ENCODE measurements at regions not wholly inside any gene's neighbourhood (a gene's known extent, or its start where the extent isn't known, plus 50 kb on each side); places are given as distances from the start of the nearest gene placed in this dataset.

GRCh38 chr7:67683628-67684027 lies 687.0 kb downstream of the TYW1 start:
- Histone ChIP-seq H3K79me1 (replicated peaks; ENCODE audit: low read length, poor library complexity, severe bottlenecking) (no peaks in the 10 kb centered on the region), H2BK15ac (ENCODE audit: low read depth, poor library complexity, severe bottlenecking) (no peak overlapping the region), H3K4me3 (ENCODE audit: insufficient read depth in 1 of 2, low read depth in 1 of 2, low read length in 2 of 2) (no peak overlapping the region), H4K91ac (ENCODE audit: low read length) (no peak overlapping the region), H3K9ac (ENCODE audit: low read length) (no peak overlapping the region), H2BK12ac (ENCODE audit: low read length in 2 of 2) (no peak overlapping the region), H3K4me2 (ENCODE audit: low read length, poor library complexity, severe bottlenecking) (no peak overlapping the region), H4K8ac (ENCODE audit: low read length) (no peak overlapping the region), H3K9me3 (ENCODE audit: control insufficient read depth, low read length) (no peaks in the 10 kb centered on the region), H3K4me1 (ENCODE audit: control insufficient read depth, insufficient read depth, low read depth, low read length) (no peaks in the 10 kb centered on the region), H3K4ac (ENCODE audit: low read depth in 1 of 2, low read length in 2 of 2) (no peak overlapping the region), H3K27ac (ENCODE audit: low read length, poor library complexity, severe bottlenecking) (no peak overlapping the region), H2BK120ac (ENCODE audit: low read depth, low read length) (no peak overlapping the region), H2BK5ac (ENCODE audit: low read depth, low read length, poor library complexity, severe bottlenecking) (no peak overlapping the region), H3K18ac (ENCODE audit: low read depth in 1 of 2, low read length in 2 of 2) (no peak overlapping the region), H3K36me3 (ENCODE audit: control insufficient read depth in 1 of 2, insufficient read depth in 2 of 2, low read depth in 1 of 2, low read length in 2 of 2) (no peaks in the 10 kb centered on the region), H3K14ac (ENCODE audit: low read length in 2 of 2) (no peak overlapping the region), H3K23ac (ENCODE audit: low read length in 2 of 2) (no peak overlapping the region), H2AFZ (ENCODE audit: low read depth, low read length) (no peak overlapping the region), H3K27me3 (ENCODE audit: control insufficient read depth in 1 of 2, insufficient read depth in 1 of 2, low read length in 2 of 2) (no peaks in the 10 kb centered on the region), H2AK5ac (ENCODE audit: low read length, severe bottlenecking) (no peak overlapping the region)
- no peak for DNase-seq
- WGBS = 74% methylated on average over 4 of the region's 4 CpGs

GRCh38 chr7:67690700-67691099 lies 694.1 kb downstream of the TYW1 start:
- Histone ChIP-seq H3K79me1 (replicated peaks; ENCODE audit: low read length, poor library complexity, severe bottlenecking) (no peaks in the 10 kb centered on the region), H3K36me3 (ENCODE audit: control insufficient read depth in 1 of 2, insufficient read depth in 2 of 2, low read depth in 1 of 2, low read length in 2 of 2) (no peaks in the 10 kb centered on the region), H3K14ac (ENCODE audit: low read length in 2 of 2) (no peak overlapping the region), H4K8ac (ENCODE audit: low read length) (no peak overlapping the region), H3K4me1 (ENCODE audit: control insufficient read depth, insufficient read depth, low read depth, low read length) (no peaks in the 10 kb centered on the region), H3K4me2 (ENCODE audit: low read length, poor library complexity, severe bottlenecking) (no peak overlapping the region), H3K27ac (ENCODE audit: low read length, poor library complexity, severe bottlenecking) (no peak overlapping the region), H2AK5ac (ENCODE audit: low read length, severe bottlenecking) (no peak overlapping the region), H3K4me3 (ENCODE audit: insufficient read depth in 1 of 2, low read depth in 1 of 2, low read length in 2 of 2) (no peak overlapping the region), H2BK12ac (ENCODE audit: low read length in 2 of 2) (no peak overlapping the region), H2BK120ac (ENCODE audit: low read depth, low read length) (no peak overlapping the region), H3K18ac (ENCODE audit: low read depth in 1 of 2, low read length in 2 of 2) (no peak overlapping the region), H3K4ac (ENCODE audit: low read depth in 1 of 2, low read length in 2 of 2) (no peak overlapping the region), H2BK5ac (ENCODE audit: low read depth, low read length, poor library complexity, severe bottlenecking) (no peak overlapping the region), H2AFZ (ENCODE audit: low read depth, low read length) (no peak overlapping the region), H3K9me3 (ENCODE audit: control insufficient read depth, low read length) (peaks cover 2% of the 10 kb centered on the region), H3K9ac (ENCODE audit: low read length) (no peak overlapping the region), H4K91ac (ENCODE audit: low read length) (no peak overlapping the region), H3K27me3 (ENCODE audit: control insufficient read depth in 1 of 2, insufficient read depth in 1 of 2, low read length in 2 of 2) (no peaks in the 10 kb centered on the region), H2BK15ac (ENCODE audit: low read depth, poor library complexity, severe bottlenecking) (no peak overlapping the region), H3K23ac (ENCODE audit: low read length in 2 of 2) (no peak overlapping the region)
- DNase-seq = no peak
- 93% methylated on average over 1 of the region's 1 CpG for WGBS

GRCh38 chr7:67692425-67692824 lies 695.8 kb downstream of the TYW1 start:
- H2BK12ac ChIP-seq (ENCODE audit: low read length in 2 of 2) = no peak overlapping the region
- peaks cover 2% of the 10 kb centered on the region for H3K9me3 ChIP-seq (ENCODE audit: control insufficient read depth, low read length)
- H3K4me3 ChIP-seq (ENCODE audit: insufficient read depth in 1 of 2, low read depth in 1 of 2, low read length in 2 of 2) = no peak overlapping the region
- no peak overlapping the region for H4K8ac ChIP-seq (ENCODE audit: low read length)
- H3K4me1 ChIP-seq (ENCODE audit: control insufficient read depth, insufficient read depth, low read depth, low read length) = no peaks in the 10 kb centered on the region
- no peak overlapping the region for H2BK120ac ChIP-seq (ENCODE audit: low read depth, low read length)
- H4K91ac ChIP-seq (ENCODE audit: low read length) = no peak overlapping the region
- DNase-seq = no peak
- no peak overlapping the region for H2BK15ac ChIP-seq (ENCODE audit: low read depth, poor library complexity, severe bottlenecking)
- H3K36me3 ChIP-seq (ENCODE audit: control insufficient read depth in 1 of 2, insufficient read depth in 2 of 2, low read depth in 1 of 2, low read length in 2 of 2) = no peaks in the 10 kb centered on the region
- no peak overlapping the region for H3K14ac ChIP-seq (ENCODE audit: low read length in 2 of 2)
- no peak overlapping the region for H2AFZ ChIP-seq (ENCODE audit: low read depth, low read length)
- H2BK5ac ChIP-seq (ENCODE audit: low read depth, low read length, poor library complexity, severe bottlenecking) = no peak overlapping the region
- H3K4ac ChIP-seq (ENCODE audit: low read depth in 1 of 2, low read length in 2 of 2) = no peak overlapping the region
- no peaks in the 10 kb centered on the region for H3K79me1 ChIP-seq (replicated peaks; ENCODE audit: low read length, poor library complexity, severe bottlenecking)
- no peak overlapping the region for H2AK5ac ChIP-seq (ENCODE audit: low read length, severe bottlenecking)
- no peak overlapping the region for H3K4me2 ChIP-seq (ENCODE audit: low read length, poor library complexity, severe bottlenecking)
- no peak overlapping the region for H3K9ac ChIP-seq (ENCODE audit: low read length)
- 58% methylated on average over 4 of the region's 4 CpGs for WGBS
- no peaks in the 10 kb centered on the region for H3K27me3 ChIP-seq (ENCODE audit: control insufficient read depth in 1 of 2, insufficient read depth in 1 of 2, low read length in 2 of 2)
- no peak overlapping the region for H3K18ac ChIP-seq (ENCODE audit: low read depth in 1 of 2, low read length in 2 of 2)
- H3K23ac ChIP-seq (ENCODE audit: low read length in 2 of 2) = no peak overlapping the region
- H3K27ac ChIP-seq (ENCODE audit: low read length, poor library complexity, severe bottlenecking) = no peak overlapping the region

GRCh38 chr7:67696124-67696523 lies 699.5 kb downstream of the TYW1 start:
- H3K27ac ChIP-seq (ENCODE audit: low read length, poor library complexity, severe bottlenecking) = no peak overlapping the region
- no peak overlapping the region for H3K9ac ChIP-seq (ENCODE audit: low read length)
- no peak overlapping the region for H3K14ac ChIP-seq (ENCODE audit: low read length in 2 of 2)
- H3K79me1 ChIP-seq (replicated peaks; ENCODE audit: low read length, poor library complexity, severe bottlenecking) = no peaks in the 10 kb centered on the region
- no peaks in the 10 kb centered on the region for H3K27me3 ChIP-seq (ENCODE audit: control insufficient read depth in 1 of 2, insufficient read depth in 1 of 2, low read length in 2 of 2)
- H2AFZ ChIP-seq (ENCODE audit: low read depth, low read length) = no peak overlapping the region
- H3K23ac ChIP-seq (ENCODE audit: low read length in 2 of 2) = no peak overlapping the region
- WGBS = 76% methylated on average over 3 of the region's 5 CpGs
- no peak overlapping the region for H2BK15ac ChIP-seq (ENCODE audit: low read depth, poor library complexity, severe bottlenecking)
- no peak overlapping the region for H3K18ac ChIP-seq (ENCODE audit: low read depth in 1 of 2, low read length in 2 of 2)
- H2AK5ac ChIP-seq (ENCODE audit: low read length, severe bottlenecking) = no peak overlapping the region
- H4K91ac ChIP-seq (ENCODE audit: low read length) = no peak overlapping the region
- no peak for DNase-seq
- no peak overlapping the region for H2BK5ac ChIP-seq (ENCODE audit: low read depth, low read length, poor library complexity, severe bottlenecking)
- H3K4ac ChIP-seq (ENCODE audit: low read depth in 1 of 2, low read length in 2 of 2) = no peak overlapping the region
- H3K4me1 ChIP-seq (ENCODE audit: control insufficient read depth, insufficient read depth, low read depth, low read length) = no peaks in the 10 kb centered on the region
- H3K36me3 ChIP-seq (ENCODE audit: control insufficient read depth in 1 of 2, insufficient read depth in 2 of 2, low read depth in 1 of 2, low read length in 2 of 2) = no peaks in the 10 kb centered on the region
- no peak overlapping the region for H2BK12ac ChIP-seq (ENCODE audit: low read length in 2 of 2)
- H4K8ac ChIP-seq (ENCODE audit: low read length) = no peak overlapping the region
- no peak overlapping the region for H3K4me3 ChIP-seq (ENCODE audit: insufficient read depth in 1 of 2, low read depth in 1 of 2, low read length in 2 of 2)
- H2BK120ac ChIP-seq (ENCODE audit: low read depth, low read length) = no peak overlapping the region
- H3K9me3 ChIP-seq (ENCODE audit: control insufficient read depth, low read length) = no peaks in the 10 kb centered on the region
- H3K4me2 ChIP-seq (ENCODE audit: low read length, poor library complexity, severe bottlenecking) = no peak overlapping the region
